PC-3 (cell line): ENCODE measurements at regions not wholly inside any gene's neighbourhood (a gene's known extent, or its start where the extent isn't known, plus 50 kb on each side); places are given as distances from the start of the nearest gene placed in this dataset.

Source experiments
- ATAC-seq: fragments of 200-7000 bp; cut with Tn5 transposase; 2 replicates; pipeline ENCODE4 v1.9.1; 2020; ENCODE audit warnings: mild to moderate bottlenecking, moderate library complexity
- BruUV-seq: library from RNA; stranded (reverse); fragments of 400-500 nt; replicated peaks from 2 replicates; lab custom pipeline; 2021; lab: Mats Ljungman, UMichigan
- CTCF ChIA-PET: fragments of 300-600 bp; sonication (Branson Sonifier 250); formaldehyde crosslinking; loops from one replicate; lab custom pipeline; 2022; ENCODE audit warnings: antibody characterized with exemption; lab: Charles Lee
- POLR2A ChIA-PET: fragments of 300-600 bp; sonication (Branson Sonifier 250); formaldehyde crosslinking; loops from one replicate; lab custom pipeline; 2022; ENCODE audit warnings: antibody characterized with exemption; ENCODE audit not compliant: unreplicated experiment; lab: Charles Lee
- DNase-seq: peaks from one replicate; pipeline ENCODE4 v3.0.0-alpha.2; 2015
- H2AFZ ChIP-seq: fragments of 300-600 bp; sonication (generic); 2 replicates; pipeline ENCODE4 v1.6.0; 2016; ENCODE audit warnings: antibody characterized with exemption, low read length
- H3F3A ChIP-seq: fragments of 300-600 bp; sonication (generic); one replicate; pipeline ENCODE4 v1.6.0; 2017; ENCODE audit warnings: antibody characterized with exemption, low read length, control low read depth, mild to moderate bottlenecking; ENCODE audit not compliant: unreplicated experiment
- H3K27ac ChIP-seq: fragments of 300-600 bp; sonication (generic); 2 replicates; pipeline ENCODE4 v1.5.1; 2016; ENCODE audit warnings: mild to moderate bottlenecking, low read length
- H3K27me3 ChIP-seq: fragments of 300-600 bp; sonication (generic); 2 replicates; pipeline ENCODE4 v1.6.1; 2016; ENCODE audit warnings: low read length, mixed read lengths
- H3K36me3 ChIP-seq: fragments of 300-600 bp; sonication (generic); 2 replicates; pipeline ENCODE4 v1.6.1; 2016; ENCODE audit warnings: low read depth, mixed run types, low read length, mixed read lengths
- H3K4me1 ChIP-seq: fragments of 300-600 bp; sonication (generic); 2 replicates; pipeline ENCODE4 v1.5.1; 2016; ENCODE audit warnings: low read length; ENCODE audit not compliant: insufficient read depth
- H3K4me2 ChIP-seq: fragments of 300-600 bp; sonication (generic); 2 replicates; pipeline ENCODE4 v1.6.0; 2016; ENCODE audit warnings: low read length
- H3K4me3 ChIP-seq: fragments of 300-600 bp; sonication (generic); 2 replicates; pipeline ENCODE4 v1.5.1; 2016; ENCODE audit warnings: mild to moderate bottlenecking, low read length, mixed read lengths
- H3K79me2 ChIP-seq: fragments of 300-600 bp; sonication (generic); 2 replicates; pipeline ENCODE4 v1.6.1; 2017; ENCODE audit warnings: low read length, mixed read lengths
- H3K9ac ChIP-seq: fragments of 300-600 bp; sonication (generic); 2 replicates; pipeline ENCODE4 v1.6.0; 2016; ENCODE audit warnings: mild to moderate bottlenecking, low read length
- H3K9me2 ChIP-seq: fragments of 300-600 bp; sonication (generic); replicated peaks from 2 replicates; pipeline ENCODE4 v1.6.1; 2016; ENCODE audit warnings: mixed run types, low read length, mixed read lengths
- H3K9me3 ChIP-seq: fragments of 300-600 bp; sonication (generic); 2 replicates; pipeline ENCODE4 v1.6.1; 2016; ENCODE audit warnings: low read length, mixed read lengths
- H4K20me1 ChIP-seq: fragments of 300-600 bp; sonication (generic); 2 replicates; pipeline ENCODE4 v1.6.1; 2016; ENCODE audit warnings: low read length, mixed read lengths
- CTCF ChIP-seq: fragments of 300-600 bp; sonication (generic); conservative IDR thresholded peaks from 2 replicates; pipeline ENCODE4 v1.5.1; 2017; ENCODE audit warnings: antibody characterized with exemption, low read depth, mild to moderate bottlenecking, low read length
- EZH2 ChIP-seq: fragments of 300-600 bp; sonication (generic); IDR thresholded peaks from one replicate; pipeline ENCODE4 v1.6.1; 2017; ENCODE audit warnings: antibody characterized with exemption, mild to moderate bottlenecking, low read length; ENCODE audit not compliant: unreplicated experiment
- EZH2phosphoT487 ChIP-seq: fragments of 300-600 bp; sonication (generic); IDR thresholded peaks from 2 replicates; pipeline ENCODE4 v1.6.1; 2018; ENCODE audit warnings: mild to moderate bottlenecking, antibody characterized with exemption, low read length, borderline replicate concordance
- intact Hi-C: fragments of 100-400 bp; cut with micrococcal nuclease; formaldehyde crosslinking; loops from 2 replicates; pipeline ENCODE4 v1.9.0; 2023

DNA sequence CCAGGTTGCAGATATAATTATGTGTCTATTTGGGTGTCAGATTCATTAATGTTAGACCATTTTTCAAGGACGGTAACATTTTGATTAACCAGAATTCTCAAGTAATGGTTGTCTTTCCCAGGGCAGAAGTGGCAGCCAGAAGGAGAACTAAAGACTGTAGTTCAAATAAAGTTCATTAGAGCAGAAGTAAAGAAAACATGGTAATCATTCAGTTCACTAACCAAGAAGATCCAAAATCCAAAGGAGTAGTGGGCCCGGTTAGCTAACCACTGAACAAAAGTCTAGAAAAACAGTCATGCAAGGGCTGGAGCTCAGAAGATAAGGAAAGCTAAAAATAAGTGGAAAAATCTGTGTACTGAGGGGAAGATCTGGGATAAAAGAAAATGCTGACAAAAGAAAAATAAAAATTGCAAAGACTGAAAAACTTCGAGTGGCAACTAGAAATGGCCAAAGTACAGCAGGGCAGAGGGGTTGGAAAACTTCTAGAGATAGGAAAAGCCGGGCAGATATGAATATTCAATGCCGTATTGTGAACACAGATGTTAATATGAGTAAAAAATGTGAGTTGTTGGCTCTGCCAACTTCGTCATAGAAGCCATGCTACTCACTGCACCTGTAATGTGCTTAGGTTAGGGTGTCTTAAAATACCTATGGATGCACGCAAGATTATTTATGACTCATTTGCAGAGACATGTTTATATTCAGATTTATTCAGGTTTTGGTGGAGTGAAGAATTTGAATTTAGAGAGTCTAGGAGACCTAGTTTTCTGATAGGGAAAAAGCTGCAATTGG lies 925.9 kb downstream of the LTN1 start:
- Histone ChIP-seq H3K9me3 (no peaks in the 10 kb centered on the region), H3K27me3 (no peaks in the 10 kb centered on the region), H3K9me2 (no peaks in the 10 kb centered on the region), H2AFZ (no peak overlapping the region), H3K4me1 (no peaks in the 10 kb centered on the region), H3K36me3 (no peaks in the 10 kb centered on the region), H3K4me3 (no peak overlapping the region), H3K9ac (no peak overlapping the region), H3K4me2 (no peak overlapping the region), H4K20me1 (no peaks in the 10 kb centered on the region), H3K27ac (no peak overlapping the region), H3F3A (no peaks in the 10 kb centered on the region), H3K79me2 (no peaks in the 10 kb centered on the region)
- BruUV-seq: no TSS peak
- intact Hi-C loops: loop anchor here (5.0 kb wide), 1 partner anchor 271 kb away; no protein-coding TSS in a partner anchor
- ChIA-PET POLR2A (no interaction called here), CTCF (no interaction called here)
- TF ChIP-seq EZH2phosphoT487 (no peak), CTCF (no peak), EZH2 (no peak)
- DNase-seq (no peak), ATAC-seq (no peak)

DNA sequence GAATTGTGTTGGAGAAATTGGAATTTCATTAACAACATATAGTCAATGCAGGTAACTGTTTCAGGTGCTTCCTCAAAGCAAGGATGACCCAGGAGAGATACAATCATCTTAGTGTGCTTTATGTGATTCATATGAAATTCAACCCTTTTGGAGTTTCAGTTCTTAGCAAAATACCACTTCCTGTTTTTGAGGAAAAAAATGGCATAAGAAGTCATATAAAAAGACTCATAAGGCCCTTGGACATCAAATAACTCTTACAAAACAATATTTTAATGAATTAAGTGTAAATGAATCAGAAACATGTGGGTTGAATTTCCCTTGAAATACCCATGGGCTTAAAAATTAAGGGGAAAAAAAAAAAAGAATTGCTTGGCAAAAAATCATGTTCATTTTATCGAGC lies 926.6 kb downstream of the LTN1 start:
- DNase-seq: peak; percentile 29
- ATAC-seq: peak; percentile 33; the same call in 1 of the 2 replicates
- H3F3A ChIP-seq: no peaks in the 10 kb centered on the region
- no TSS peak for BruUV-seq
- no peaks in the 10 kb centered on the region for H3K4me1 ChIP-seq
- H3K9ac ChIP-seq: no peak overlapping the region
- no peak overlapping the region for H3K4me3 ChIP-seq
- ChIA-PET POLR2A (no interaction called here), CTCF (no interaction called here)
- H3K27me3 ChIP-seq: no peaks in the 10 kb centered on the region
- intact Hi-C loops: loop anchor here (5.0 kb wide), 1 partner anchor 271 kb away; no protein-coding TSS in a partner anchor
- no peaks in the 10 kb centered on the region for H3K9me2 ChIP-seq
- H3K9me3 ChIP-seq: no peaks in the 10 kb centered on the region
- no peaks in the 10 kb centered on the region for H3K79me2 ChIP-seq
- no peaks in the 10 kb centered on the region for H3K36me3 ChIP-seq
- no peaks in the 10 kb centered on the region for H4K20me1 ChIP-seq
- H3K4me2 ChIP-seq: no peak overlapping the region
- H3K27ac ChIP-seq: no peak overlapping the region
- no peak overlapping the region for H2AFZ ChIP-seq
- TF ChIP-seq CTCF (no peak), EZH2phosphoT487 (no peak), EZH2 (no peak)
